GM12878 (cell line): ENCODE measurements at regions not wholly inside any gene's neighbourhood (a gene's known extent, or its start where the extent isn't known, plus 50 kb on each side); places are given as distances from the start of the nearest gene placed in this dataset.

Experiments
- ATAC-seq: fragments of 200-7000 bp; cut with Tn5 transposase; 3 replicates; pipeline ENCODE4 v1.9.1; 2020; ENCODE audit warnings: mild to moderate bottlenecking, moderate library complexity
- BruUV-seq: library from RNA; stranded (reverse); fragments of 400-500 nt; replicated peaks from 2 replicates; lab custom pipeline; 2021; lab: Mats Ljungman, UMichigan
- CTCF ChIA-PET: fragments of 300-600 bp; sonication (Branson Sonifier 250); formaldehyde crosslinking; extraction: SDS; loops from one replicate; lab custom pipeline; 2021; ENCODE audit warnings: inconsistent platforms; lab: Yijun Ruan, JAX
- POLR2A ChIA-PET: fragments of 350-600 bp; formaldehyde crosslinking; extraction: SDS; loops from one replicate; lab custom pipeline; 2021; ENCODE audit warnings: inconsistent platforms; lab: Charles Lee
- RAD21 ChIA-PET: fragments of 300-600 bp; sonication (Branson Sonifier 250); formaldehyde crosslinking; loops from one replicate; lab custom pipeline; 2023; ENCODE audit warnings: antibody characterized with exemption; ENCODE audit not compliant: unreplicated experiment; lab: Charles Lee
- SMC1A ChIA-PET: fragments of 300-600 bp; sonication (Branson Sonifier 250); formaldehyde crosslinking; loops from one replicate; lab custom pipeline; 2023; ENCODE audit not compliant: unreplicated experiment, uncharacterized antibody; lab: Charles Lee
- DNase-seq: peaks from one replicate; pipeline ENCODE4 v3.0.0-alpha.2; 2011; ENCODE audit warnings: low read depth, low spot score
- FAIRE-seq: peaks from 3 replicates; lab custom pipeline; 2011; peaks lifted over from hg19 to GRCh38; lab: Jason Lieb, UNC
- H2AFZ ChIP-seq: 2 replicates; pipeline ENCODE4 v1.6.0; 2011; ENCODE audit warnings: low read depth, low read length, control low read depth; ENCODE audit not compliant: control insufficient read depth
- H3K27ac ChIP-seq: 2 replicates; pipeline ENCODE4 v1.5.1; 2011; ENCODE audit warnings: control low read depth; ENCODE audit not compliant: control insufficient read depth, insufficient read depth
- H3K27me3 ChIP-seq, 2 experiments: replicated peaks in 1 of 2; 2 replicates each; pipeline versions ENCODE4 v1.6.0 to v1.6.1; 2011; ENCODE audit warnings: low read length in 1 of 2; ENCODE audit not compliant: control insufficient read depth in 2 of 2, insufficient read depth in 2 of 2
- H3K36me3 ChIP-seq, 2 experiments: 2 replicates each; pipeline ENCODE4 v1.5.1; 2011; ENCODE audit warnings: low read length in 1 of 2; ENCODE audit not compliant: control insufficient read depth in 2 of 2, insufficient read depth in 2 of 2
- H3K4me1 ChIP-seq: 2 replicates; pipeline ENCODE4 v1.6.1; 2011; ENCODE audit warnings: mild to moderate bottlenecking, low read length, moderate library complexity, mixed read lengths; ENCODE audit not compliant: control insufficient read depth, insufficient read depth
- H3K4me2 ChIP-seq: 2 replicates; pipeline ENCODE4 v1.6.0; 2011; ENCODE audit warnings: control low read depth; ENCODE audit not compliant: control insufficient read depth, insufficient read depth
- H3K4me3 ChIP-seq: fragments of 200-600 bp; sonication (generic); 2 replicates; pipeline ENCODE4 v1.5.1; 2016
- H3K79me2 ChIP-seq: 2 replicates; pipeline ENCODE4 v1.6.0; 2011; ENCODE audit warnings: low read length; ENCODE audit not compliant: control insufficient read depth, insufficient read depth
- H3K9ac ChIP-seq: 2 replicates; pipeline ENCODE4 v1.8.0; 2011; ENCODE audit warnings: low read length, control low read depth, mixed read lengths; ENCODE audit not compliant: control insufficient read depth, insufficient read depth
- H3K9me3 ChIP-seq: replicated peaks from 3 replicates; pipeline ENCODE4 v1.5.1; 2011; ENCODE audit warnings: mild to moderate bottlenecking, low read length; ENCODE audit not compliant: control insufficient read depth, insufficient read depth
- H4K20me1 ChIP-seq: 2 replicates; pipeline ENCODE4 v1.6.0; 2011; ENCODE audit not compliant: control insufficient read depth, insufficient read depth
- ATF7 ChIP-seq: fragments of 450-650 bp; IDR thresholded peaks from 2 replicates; pipeline ENCODE4 v1.6.1; 2016; ENCODE audit warnings: low read depth, mild to moderate bottlenecking
- BHLHE40 ChIP-seq, 2 experiments: fragments of 450-650 bp in 1 of 2; IDR thresholded peaks; 2 replicates each; pipeline ENCODE4 v1.6.1; 2011 to 2017; ENCODE audit warnings: low read depth in 2 of 2, borderline replicate concordance in 1 of 2, improper control_type of control experiment in 1 of 2, low read length in 1 of 2, mild to moderate bottlenecking in 1 of 2
- BRCA1 ChIP-seq: IDR thresholded peaks from 2 replicates; pipeline ENCODE4 v1.6.1; 2011; ENCODE audit warnings: low read depth, low read length, improper control_type of control experiment
- CBFB ChIP-seq: IDR thresholded peaks from 2 replicates; pipeline ENCODE4 v1.6.1; 2016; ENCODE audit warnings: antibody characterized with exemption, low read depth
- CREM ChIP-seq: IDR thresholded peaks from 2 replicates; pipeline ENCODE4 v1.6.1; 2014; ENCODE audit warnings: antibody characterized with exemption, low read depth
- IRF4 ChIP-seq: IDR thresholded peaks from 2 replicates; pipeline ENCODE4 v1.6.1; 2011; ENCODE audit warnings: low read depth, low read length
- MLLT1 ChIP-seq: fragments of 450-650 bp; IDR thresholded peaks from 2 replicates; pipeline ENCODE4 v1.6.1; 2016; ENCODE audit warnings: mild to moderate bottlenecking
- MTA2 ChIP-seq: fragments of 450-650 bp; IDR thresholded peaks from 2 replicates; pipeline ENCODE4 v1.6.1; 2016; ENCODE audit warnings: low read depth, mild to moderate bottlenecking, moderate library complexity
- MXI1 ChIP-seq: fragments of 150-350 bp; IDR thresholded peaks from 2 replicates; pipeline ENCODE4 v1.6.1; 2011; ENCODE audit warnings: low read depth, mild to moderate bottlenecking, inconsistent platforms, low read length, improper control_type of control experiment
- MYB ChIP-seq: fragments of 150-350 bp; IDR thresholded peaks from 2 replicates; pipeline ENCODE4 v1.6.1; 2014; ENCODE audit warnings: mild to moderate bottlenecking, low read depth, low read length, borderline replicate concordance
- MYC ChIP-seq: IDR thresholded peaks from 2 replicates; pipeline ENCODE4 v1.6.1; 2011; ENCODE audit warnings: mild to moderate bottlenecking, low read length, moderate library complexity, inconsistent platforms; ENCODE audit not compliant: insufficient read depth, insufficient replicate concordance, insufficient read length, severe bottlenecking
- NFIC ChIP-seq: IDR thresholded peaks from 2 replicates; pipeline ENCODE4 v1.6.1; 2012; ENCODE audit warnings: low read depth, mild to moderate bottlenecking, inconsistent platforms, low read length, moderate library complexity
- NFYA ChIP-seq: IDR thresholded peaks from 2 replicates; pipeline ENCODE4 v1.6.1; 2011; ENCODE audit warnings: low read depth, mild to moderate bottlenecking, low read length, improper control_type of control experiment, borderline replicate concordance
- NR2C1 ChIP-seq: fragments of 450-650 bp; IDR thresholded peaks from 2 replicates; pipeline ENCODE4 v1.6.1; 2017; ENCODE audit warnings: antibody characterized with exemption, mild to moderate bottlenecking, moderate library complexity
- NR2F1 ChIP-seq: fragments of 450-650 bp; conservative IDR thresholded peaks from 2 replicates; pipeline ENCODE4 v1.6.1; 2017; ENCODE audit warnings: mild to moderate bottlenecking
- RAD51 ChIP-seq: fragments of 450-650 bp; IDR thresholded peaks from 2 replicates; pipeline ENCODE4 v1.6.1; 2016; ENCODE audit warnings: moderate library complexity, mild to moderate bottlenecking, inconsistent platforms
- RELB ChIP-seq: fragments of 450-650 bp; IDR thresholded peaks from 2 replicates; pipeline ENCODE4 v1.6.1; 2017; ENCODE audit warnings: low read depth, mild to moderate bottlenecking, moderate library complexity
- RUNX3 ChIP-seq: IDR thresholded peaks from 2 replicates; pipeline ENCODE4 v1.6.1; 2012; ENCODE audit warnings: low read length, inconsistent platforms
- SPI1 ChIP-seq: IDR thresholded peaks from 2 replicates; pipeline ENCODE4 v1.6.1; 2011; ENCODE audit warnings: low read depth, mild to moderate bottlenecking, low read length, moderate library complexity, borderline replicate concordance; ENCODE audit not compliant: insufficient read depth
- TCF12 ChIP-seq: IDR thresholded peaks from 2 replicates; pipeline ENCODE4 v1.6.1; 2011; ENCODE audit warnings: low read depth, mild to moderate bottlenecking, low read length
- WRNIP1 ChIP-seq: IDR thresholded peaks from 2 replicates; pipeline ENCODE4 v1.6.1; 2011; ENCODE audit warnings: low read depth, low read length, improper control_type of control experiment, borderline replicate concordance
- YBX1 ChIP-seq: fragments of 450-650 bp; IDR thresholded peaks from 2 replicates; pipeline ENCODE4 v1.6.1; 2016; ENCODE audit warnings: antibody characterized with exemption
- YY1 ChIP-seq: IDR thresholded peaks from 2 replicates; pipeline ENCODE4 v1.6.1; 2011; ENCODE audit warnings: low read depth, mild to moderate bottlenecking, low read length
- ZNF217 ChIP-seq: fragments of 450-650 bp; IDR thresholded peaks from 2 replicates; pipeline ENCODE4 v1.6.1; 2017; ENCODE audit warnings: antibody characterized with exemption, mild to moderate bottlenecking
- ZNF274 ChIP-seq: IDR thresholded peaks from one replicate; pipeline ENCODE4 v1.8.0; 2011; ENCODE audit not compliant: insufficient read length, insufficient read depth
- WGBS: methylation state at CpG from one replicate; pipeline ENCODE4 v1.1.6; 2016; ENCODE audit warnings: low lambda C conversion rate; ENCODE audit not compliant: insufficient replicate concordance, insufficient coverage; ENCODE audit errors: missing lambda C conversion rate; 5-methylcytosine and 5-hydroxymethylcytosine counted together
- in situ Hi-C: fragments of 300-500 bp; cut with MboI; formaldehyde crosslinking; loops from 9 replicates; pipeline ENCODE4 v1.14.3; 2018; ENCODE audit warnings: mixed read lengths
- intact Hi-C: fragments of 100-400 bp; cut with micrococcal nuclease; formaldehyde crosslinking; loops from one replicate; pipeline ENCODE4 v1.14.2; 2022; ENCODE audit not compliant: unreplicated experiment

GRCh38 chr4:117001077-117001476, 84.3 kb downstream of the TRAM1L1 start:
- Histone ChIP-seq H3K9ac (no peak overlapping the region), H3K36me3 (no peaks in the 10 kb centered on the region), H2AFZ (no peak overlapping the region; the same call in 1 of the 2 replicates), H3K4me1 (no peaks in the 10 kb centered on the region), H3K4me3 (no peak overlapping the region), H3K27me3 (no peaks in the 10 kb centered on the region), H3K9me3 (no peaks in the 10 kb centered on the region), H3K4me2 (no peak overlapping the region), H3K79me2 (no peaks in the 10 kb centered on the region), H4K20me1 (no peaks in the 10 kb centered on the region), H3K27ac (no peak overlapping the region)
- FAIRE-seq = peak; percentile 71
- ChIA-PET RAD21 (no interaction called here), CTCF (no interaction called here), POLR2A (no interaction called here), SMC1A (no interaction called here)
- DNase-seq = peak; percentile 34
- ATAC-seq = peak; percentile 97
- intact Hi-C loops (no loop called here), in situ Hi-C loops (no loop called here)
- no TSS peak for BruUV-seq
- WGBS = 58% methylated on average over 8 of the region's 8 CpGs
- TF ChIP-seq NR2F1 (peak; percentile 56; the same call in 1 of the 2 replicates), NR2C1 (no peak), ATF7 (peak; percentile 56), TCF12 (no peak), ZNF217 (no peak), CBFB (no peak), NFYA (no peak), NFIC (no peak), MYC (no peak), SPI1 (no peak), ZNF274 (no peak), RAD51 (peak; percentile 27; the same call in 1 of the 2 replicates), YBX1 (no peak), BHLHE40 (IDR thresholded peaks at IDR 0.05; ENCODE audit: borderline replicate concordance in 1 of 2, low read depth in 2 of 2, low read length in 1 of 2) (peak in 1 of 2 experiments; percentile 57; a peak in 1 of 4 replicates), RUNX3 (peak; percentile 30; the same call in 1 of the 2 replicates), MTA2 (peak; percentile 50; the same call in 1 of the 2 replicates), RELB (0 out of 2 replicates have a peak, but pooled peaks have one; percentile 37), CREM (0 out of 2 replicates have a peak, but pooled peaks have one; percentile 30), WRNIP1 (no peak), YY1 (no peak), MYB (no peak), IRF4 (no peak), BRCA1 (no peak), MLLT1 (no peak), MXI1 (no peak)
